NCI-H82 treated with DMSO at 0.1 percent for 48 hours (cell line): ENCODE measurements at regions not wholly inside any gene's neighbourhood (a gene's known extent, or its start where the extent isn't known, plus 50 kb on each side); places are given as distances from the start of the nearest gene placed in this dataset.

ENCODE experiments used
- DNase-seq: peaks from one replicate; lab custom pipeline; 2025; ENCODE audit not compliant: unreplicated experiment; lab: John Stamatoyannopoulos, UW

DNA sequence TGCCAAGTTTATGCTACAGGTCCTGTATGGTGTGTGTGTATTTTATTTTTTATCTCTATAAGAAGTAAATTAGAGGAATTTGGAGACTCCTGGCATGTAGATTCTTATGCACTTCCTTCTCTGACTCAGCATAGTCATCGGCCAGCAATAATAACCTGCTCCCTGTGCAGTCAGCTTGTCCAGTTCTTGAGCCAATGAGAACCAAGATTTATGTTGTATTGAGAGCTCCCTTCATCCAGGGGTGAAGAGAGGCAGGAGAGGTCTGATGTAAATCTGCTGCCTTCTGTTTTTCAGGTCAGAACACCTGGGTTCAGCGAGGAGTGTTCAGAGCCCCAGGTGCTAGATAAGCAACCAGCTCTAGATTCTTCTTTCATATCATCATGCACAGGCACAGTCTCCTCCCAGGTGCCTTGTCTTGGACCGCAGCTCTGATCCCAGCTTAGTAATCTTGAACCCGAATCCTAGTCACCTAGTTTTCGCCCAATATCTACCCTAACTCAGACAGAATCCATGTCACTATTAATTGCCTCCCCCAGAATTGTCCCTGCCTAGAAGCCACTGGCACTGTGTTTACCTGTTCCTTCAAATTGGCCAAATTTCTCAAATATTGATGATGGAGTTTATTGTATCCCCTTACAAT lies 328.2 kb upstream of the NCAM1 start:
- DNase-seq = no peak

- DNase-seq = no peak
Observed at GRCh38 chr11:112634551-112634950, 326.7 kb upstream of the NCAM1 start.

DNA sequence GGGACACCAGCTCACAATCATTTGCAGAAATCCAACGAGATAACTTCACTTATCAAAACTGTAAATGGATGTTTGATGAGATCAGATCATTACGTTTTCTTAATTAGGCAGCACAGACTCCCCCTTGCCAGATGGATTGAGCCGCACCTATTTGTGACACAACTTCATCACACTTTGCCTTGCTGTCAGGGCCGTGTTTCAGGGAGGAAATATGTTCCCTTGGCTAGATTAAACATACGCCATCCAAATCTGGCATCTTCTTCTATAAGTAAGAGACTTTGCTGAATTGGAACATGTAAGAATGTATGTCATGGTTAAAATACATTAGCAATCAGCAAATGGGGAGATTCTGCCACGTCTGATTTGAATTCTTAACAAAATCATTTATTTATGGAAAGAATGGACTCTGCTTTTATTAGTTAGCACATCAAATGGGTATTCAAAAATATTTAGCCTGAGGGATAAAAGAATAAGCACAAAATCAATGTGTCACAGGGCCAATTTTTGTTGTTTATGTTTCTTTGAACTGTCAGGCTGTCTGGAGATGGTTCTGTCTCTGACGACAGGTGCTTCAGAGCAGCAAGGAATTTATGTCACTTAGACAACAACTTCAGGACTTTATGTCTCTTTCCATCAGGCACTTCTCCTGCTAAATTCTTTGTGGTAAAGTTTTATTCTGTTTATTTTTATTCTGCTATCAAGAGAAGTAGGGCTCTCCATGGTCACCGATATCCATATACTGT lies 326.1 kb upstream of the NCAM1 start:
- no peak for DNase-seq

GRCh38 chr11:112637076-112637475 lies 324.1 kb upstream of the NCAM1 start:
- no peak for DNase-seq

DNA sequence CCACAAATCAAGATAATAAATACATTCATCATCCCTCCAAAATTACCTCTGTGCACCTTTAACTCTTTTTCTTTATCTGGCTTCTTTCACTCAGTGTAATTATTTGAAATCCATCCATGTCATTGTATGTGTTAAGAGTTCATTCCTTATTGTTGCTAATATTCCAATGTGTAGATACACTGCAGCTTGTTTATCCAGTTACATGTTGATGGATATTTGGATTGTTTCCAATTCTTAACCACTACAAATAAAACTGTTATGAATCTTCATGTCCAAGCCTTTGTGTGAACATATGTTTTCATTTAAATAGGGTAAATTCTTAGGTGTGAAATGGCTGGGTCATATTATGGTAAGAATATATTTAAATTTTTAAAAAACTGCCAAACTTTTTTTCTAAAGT lies 323.3 kb upstream of the NCAM1 start:
- no peak for DNase-seq

GRCh38 chr11:112639469-112639868 lies 321.8 kb upstream of the NCAM1 start:
- no peak for DNase-seq

- no peak for DNase-seq
Observed at GRCh38 chr11:112643416-112643815, 317.8 kb upstream of the NCAM1 start.

GRCh38 chr11:112644410-112645131 lies 316.6 kb upstream of the NCAM1 start:
- DNase-seq = no peak

- no peak for DNase-seq
Observed at GRCh38 chr11:112649856-112650255, 311.4 kb upstream of the NCAM1 start.

DNA sequence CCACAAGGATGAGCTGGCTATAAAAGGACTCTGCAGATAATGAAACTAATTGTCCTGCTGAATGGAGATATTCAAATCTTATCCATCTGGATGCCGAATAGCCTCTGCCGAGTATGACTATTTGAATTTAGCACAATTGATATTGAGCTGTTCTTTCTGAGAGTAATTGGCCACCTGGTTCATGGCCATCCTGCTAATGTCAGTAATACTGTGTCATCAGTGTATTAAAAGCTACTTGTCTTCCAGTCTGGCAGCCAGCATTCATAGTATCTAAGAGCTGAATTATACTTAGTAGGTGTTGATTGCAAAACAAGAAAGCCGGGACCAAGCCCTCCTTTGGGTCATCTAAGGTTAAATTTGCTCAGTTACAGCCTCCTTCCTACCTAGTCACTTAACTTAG lies 310.7 kb upstream of the NCAM1 start:
- no peak for DNase-seq

GRCh38 chr11:112651386-112651785 lies 309.8 kb upstream of the NCAM1 start:
- no peak for DNase-seq

DNA sequence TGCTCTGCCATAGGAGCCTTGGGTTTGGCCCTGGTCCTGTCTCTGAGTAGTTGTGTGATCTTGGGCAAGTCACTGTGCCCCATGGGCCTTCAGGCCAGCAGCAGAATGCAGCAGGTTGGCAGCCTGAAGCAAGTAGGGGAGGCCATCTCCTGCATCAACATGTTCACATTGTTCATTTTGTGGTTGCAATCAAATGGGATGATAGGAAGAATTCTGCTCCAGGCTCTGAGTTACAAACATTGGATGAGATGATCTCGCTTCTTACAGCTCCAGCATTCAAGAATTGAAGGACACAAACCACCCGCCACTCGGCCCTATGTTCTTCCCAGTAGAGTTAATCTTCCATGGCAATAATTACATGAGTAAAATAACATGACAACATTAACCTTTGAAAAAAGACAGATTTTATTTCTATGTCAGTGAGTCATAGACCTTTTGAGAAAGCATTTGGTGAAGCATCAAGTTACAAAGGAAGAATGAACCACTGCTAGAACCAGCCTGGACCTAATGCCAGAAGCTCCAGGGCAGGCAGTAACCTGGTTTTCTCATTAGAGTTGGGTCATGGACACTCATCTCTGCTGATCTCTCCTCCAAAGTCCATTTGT lies 308.3 kb upstream of the NCAM1 start:
- no peak for DNase-seq

- no peak for DNase-seq
Observed at GRCh38 chr11:112655371-112655770, 305.8 kb upstream of the NCAM1 start.

GRCh38 chr11:112656772-112657428 lies 304.3 kb upstream of the NCAM1 start:
- no peak for DNase-seq

DNA sequence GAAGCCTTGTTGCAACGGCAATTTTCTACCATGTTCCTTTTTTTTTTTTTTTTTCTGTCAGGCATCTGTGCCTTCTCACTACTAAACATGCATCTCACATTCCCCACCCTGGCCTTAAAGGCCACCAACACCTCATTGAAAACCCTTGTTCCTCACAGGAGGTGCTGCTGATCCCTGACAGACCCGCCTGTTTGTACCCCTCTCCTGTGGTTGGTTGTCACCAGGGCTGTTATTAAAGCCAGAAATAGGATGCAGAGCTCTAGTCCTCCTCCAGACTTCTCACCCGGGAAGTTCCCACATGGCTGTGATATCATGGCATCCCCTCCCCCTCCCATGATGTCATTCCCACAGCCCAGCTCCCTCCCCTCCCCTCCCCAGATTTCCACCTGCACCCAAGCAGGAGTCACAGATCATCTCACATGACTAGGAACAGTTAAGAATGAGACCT lies 302.8 kb upstream of the NCAM1 start:
- no peak for DNase-seq

- DNase-seq = no peak
Observed at GRCh38 chr11:112661146-112661545, 300.1 kb upstream of the NCAM1 start.

GRCh38 chr11:112661571-112661970 lies 299.6 kb upstream of the NCAM1 start:
- DNase-seq = no peak

GRCh38 chr11:112662554-112662953 lies 298.7 kb upstream of the NCAM1 start:
- no peak for DNase-seq

DNA sequence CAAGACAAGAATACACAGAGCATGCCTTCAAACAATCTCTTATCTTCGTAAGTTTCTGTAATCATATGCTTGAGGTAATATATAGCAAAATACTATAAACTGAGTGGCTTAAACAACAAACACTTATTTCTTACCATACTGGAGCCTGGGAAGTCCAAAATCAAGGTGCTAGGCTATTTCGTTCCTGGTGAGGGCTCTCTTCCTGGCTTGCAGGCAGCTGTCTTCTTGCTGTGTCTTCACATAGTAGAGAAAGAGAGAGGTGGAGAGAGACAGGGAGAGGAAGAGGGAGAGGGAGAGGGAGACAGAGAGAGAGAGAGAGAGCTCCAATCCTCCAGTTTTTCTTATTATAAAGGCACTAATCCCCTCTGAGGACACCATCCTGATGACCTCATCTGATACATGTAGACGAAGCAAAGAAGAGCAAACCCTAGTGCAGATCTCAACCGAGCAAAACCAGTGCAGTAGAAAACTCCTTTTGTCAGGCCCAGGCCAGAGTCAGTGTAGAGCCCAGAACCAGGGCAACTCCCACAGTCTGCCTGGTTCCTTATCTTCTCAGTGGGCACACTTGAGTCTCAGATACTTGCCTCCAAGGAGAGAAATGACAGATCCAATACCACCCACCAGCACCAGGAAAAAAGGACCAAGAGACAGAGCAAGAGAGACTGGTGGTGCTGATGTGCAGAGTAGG lies 297.1 kb upstream of the NCAM1 start:
- no peak for DNase-seq

- no peak for DNase-seq
Observed at GRCh38 chr11:112665291-112665690, 295.9 kb upstream of the NCAM1 start.

DNA sequence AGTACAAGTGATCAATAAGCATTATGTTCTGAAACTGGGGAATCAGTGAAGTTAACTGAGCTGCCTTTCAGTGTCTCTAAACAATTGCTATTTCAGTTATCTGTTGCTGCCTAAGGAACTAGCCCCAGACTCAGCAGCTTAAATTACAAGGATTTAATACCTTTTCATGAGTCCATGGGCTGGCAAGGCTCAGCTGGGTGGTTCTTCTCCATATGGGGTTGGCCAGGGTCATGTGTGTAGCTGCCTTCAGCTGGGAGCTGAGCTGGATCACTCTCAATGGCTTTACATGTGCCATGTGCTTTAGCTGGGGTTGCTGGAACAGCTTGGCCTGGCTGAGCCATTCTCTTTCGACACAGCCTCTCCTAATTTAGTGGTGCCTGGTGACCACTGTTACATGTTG lies 295.0 kb upstream of the NCAM1 start:
- DNase-seq = no peak
